ENCODE measurements at regions not wholly inside any gene's neighbourhood (a gene's known extent, or its start where the extent isn't known, plus 50 kb on each side); places are given as distances from the start of the nearest gene placed in this dataset.
"Not testable (repeated sequence)": the region's sequence is repeated elsewhere in the genome, so short reads cannot be mapped to it uniquely, and the experiment has no call there.

- H3K4me3 ChIP-seq: no peak overlapping the region
- no peak for DNase-seq
- no peak for TF ChIP-seq CTCF (IDR thresholded peaks at IDR 0.05)
- H3K27me3 ChIP-seq (ENCODE audit: insufficient read depth in 3 of 3, low read length in 2 of 3): no peaks in the 10 kb centered on the region
- no peaks in the 10 kb centered on the region for H3K9me3 ChIP-seq
- no peak overlapping the region for H3K27ac ChIP-seq
- H3K4me1 ChIP-seq: no peaks in the 10 kb centered on the region
- intact Hi-C loops (cut with DNase I): no loop called here
- ATAC-seq: no peak
- H3K36me3 ChIP-seq (ENCODE audit: insufficient read depth in 1 of 2, low read depth in 1 of 2): no peaks in the 10 kb centered on the region
- WGBS, 3 donors: 65 to 75% (median 74%) methylated on average over 4 of the region's 4 CpGs
Observed at GRCh38 chr12:34253674-34254073, 231.4 kb downstream of the ALG10 start.

- ATAC-seq (no peak), DNase-seq (no peak)
- TF ChIP-seq CTCF (IDR thresholded peaks at IDR 0.05): no peak
- intact Hi-C loops (cut with DNase I): no loop called here
- Histone ChIP-seq H3K27me3 (ENCODE audit: insufficient read depth in 3 of 3, low read length in 2 of 3) (no peaks in the 10 kb centered on the region), H3K4me1 (no peaks in the 10 kb centered on the region), H3K36me3 (ENCODE audit: insufficient read depth in 1 of 2, low read depth in 1 of 2) (no peaks in the 10 kb centered on the region), H3K27ac (no peak overlapping the region), H3K4me3 (no peak overlapping the region), H3K9me3 (no peaks in the 10 kb centered on the region)
- WGBS, 3 donors: 82 to 87% (median 83%) methylated on average over 3 of the region's 3 CpGs
Observed at GRCh38 chr12:34257093-34257492, 234.8 kb downstream of the ALG10 start.

- ATAC-seq; H3K4me3 ChIP-seq; H3K9me3 ChIP-seq; H3K27me3 ChIP-seq (ENCODE audit: insufficient read depth in 3 of 3, low read length in 2 of 3); H3K27ac ChIP-seq; H3K4me1 ChIP-seq; DNase-seq; intact Hi-C loops (cut with DNase I); H3K36me3 ChIP-seq (ENCODE audit: insufficient read depth in 1 of 2, low read depth in 1 of 2): not testable (repeated sequence)
- WGBS, 3 donors: 87 to 90% (median 90%) methylated on average over 11 of the region's 11 CpGs
Observed at GRCh38 chr12:34262140-34262539, 239.8 kb downstream of the ALG10 start.

GRCh38 chr12:34264110-34264509 lies 241.8 kb downstream of the ALG10 start:
- Histone ChIP-seq H3K4me3 (no peak overlapping the region), H3K9me3 (no peaks in the 10 kb centered on the region), H3K36me3 (ENCODE audit: insufficient read depth in 1 of 2, low read depth in 1 of 2) (no peaks in the 10 kb centered on the region), H3K27ac (no peak overlapping the region), H3K27me3 (ENCODE audit: insufficient read depth in 3 of 3, low read length in 2 of 3) (no peaks in the 10 kb centered on the region), H3K4me1 (no peaks in the 10 kb centered on the region)
- DNase-seq (no peak), ATAC-seq (no peak)
- TF ChIP-seq CTCF (IDR thresholded peaks at IDR 0.05): no peak
- WGBS, 3 donors: 74 to 80% (median 77%) methylated on average over 13 to 14 of the region's 14 CpGs
- intact Hi-C loops (cut with DNase I): no loop called here

GRCh38 chr12:34273703-34274102 lies 251.4 kb downstream of the ALG10 start:
- intact Hi-C loops (cut with DNase I); ATAC-seq; H3K9me3 ChIP-seq; H3K36me3 ChIP-seq (ENCODE audit: insufficient read depth in 1 of 2, low read depth in 1 of 2); H3K4me3 ChIP-seq; DNase-seq; H3K27ac ChIP-seq; H3K27me3 ChIP-seq (ENCODE audit: insufficient read depth in 3 of 3, low read length in 2 of 3); H3K4me1 ChIP-seq: not testable (repeated sequence)
- 60 to 67% (median 63%) methylated on average over 4 of the region's 4 CpGs for WGBS, 3 donors

GRCh38 chr12:34275129-34275528 lies 252.8 kb downstream of the ALG10 start:
- Histone ChIP-seq H3K27me3 (ENCODE audit: insufficient read depth in 3 of 3, low read length in 2 of 3) (no peaks in the 10 kb centered on the region), H3K9me3 (no peaks in the 10 kb centered on the region), H3K36me3 (ENCODE audit: insufficient read depth in 1 of 2, low read depth in 1 of 2) (no peaks in the 10 kb centered on the region), H3K27ac (no peak overlapping the region), H3K4me1 (no peaks in the 10 kb centered on the region), H3K4me3 (no peak overlapping the region)
- 86 to 89% (median 89%) methylated on average over 9 of the region's 9 CpGs for WGBS, 3 donors
- DNase-seq (no peak), ATAC-seq (no peak)
- no peak for TF ChIP-seq CTCF (IDR thresholded peaks at IDR 0.05)
- intact Hi-C loops (cut with DNase I): no loop called here

Measured in psoas muscle (tissue), 7 donors.